GM21723 (cell line): ENCODE measurements at regions not wholly inside any gene's neighbourhood (a gene's known extent, or its start where the extent isn't known, plus 50 kb on each side); places are given as distances from the start of the nearest gene placed in this dataset.
A peak's percentile ranks its signal among the peaks of the same experiment; 100 is the strongest.

Experiments used
- ATAC-seq: cut with Tn5 transposase; IDR thresholded peaks from one replicate; pipeline ENCODE4 v1.9.1; 2021; ENCODE audit warnings: mild to moderate bottlenecking, moderate library complexity; ENCODE audit not compliant: unreplicated experiment

DNA sequence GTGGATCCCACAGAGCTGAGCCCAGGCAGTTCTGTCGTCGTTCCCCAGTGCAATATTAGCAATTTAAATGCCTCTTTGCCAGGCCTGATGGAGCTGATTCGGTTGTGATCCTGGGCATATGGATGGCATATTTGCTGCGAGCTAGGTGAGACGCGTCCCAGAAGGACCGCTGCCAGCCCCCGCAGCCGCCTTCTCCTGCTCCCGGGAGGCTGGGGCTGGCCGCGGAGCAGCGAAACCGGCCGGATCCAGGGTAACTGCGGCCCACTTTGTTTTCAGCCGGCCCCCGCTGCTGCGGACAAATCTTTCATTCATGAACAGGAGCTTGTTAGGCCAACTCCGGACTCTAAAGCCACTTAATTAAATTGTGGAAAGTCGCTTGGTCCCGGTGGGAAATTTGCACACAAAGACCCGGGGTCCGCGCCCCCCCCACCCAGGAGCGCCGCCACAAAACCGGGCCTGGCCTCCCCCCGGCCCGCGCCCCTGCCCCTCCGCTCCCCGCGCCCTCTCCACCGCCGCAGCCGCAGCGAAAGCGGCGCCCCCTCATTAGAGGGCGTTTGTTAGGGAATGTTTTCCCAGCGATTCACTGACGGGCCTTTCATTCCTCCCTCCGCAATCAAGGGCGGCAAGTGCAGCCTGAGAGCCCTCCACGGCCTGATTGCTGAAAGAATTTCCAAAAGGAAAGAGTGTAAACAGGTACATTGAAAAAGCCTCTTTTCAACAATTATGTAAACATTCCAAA is 383.3 kb downstream of the RRAGC start:
- no peak for ATAC-seq

- ATAC-seq: no peak
These were observed 384.0 kb downstream of the RRAGC start for GRCh38 chr1:38475624-38476005.

DNA sequence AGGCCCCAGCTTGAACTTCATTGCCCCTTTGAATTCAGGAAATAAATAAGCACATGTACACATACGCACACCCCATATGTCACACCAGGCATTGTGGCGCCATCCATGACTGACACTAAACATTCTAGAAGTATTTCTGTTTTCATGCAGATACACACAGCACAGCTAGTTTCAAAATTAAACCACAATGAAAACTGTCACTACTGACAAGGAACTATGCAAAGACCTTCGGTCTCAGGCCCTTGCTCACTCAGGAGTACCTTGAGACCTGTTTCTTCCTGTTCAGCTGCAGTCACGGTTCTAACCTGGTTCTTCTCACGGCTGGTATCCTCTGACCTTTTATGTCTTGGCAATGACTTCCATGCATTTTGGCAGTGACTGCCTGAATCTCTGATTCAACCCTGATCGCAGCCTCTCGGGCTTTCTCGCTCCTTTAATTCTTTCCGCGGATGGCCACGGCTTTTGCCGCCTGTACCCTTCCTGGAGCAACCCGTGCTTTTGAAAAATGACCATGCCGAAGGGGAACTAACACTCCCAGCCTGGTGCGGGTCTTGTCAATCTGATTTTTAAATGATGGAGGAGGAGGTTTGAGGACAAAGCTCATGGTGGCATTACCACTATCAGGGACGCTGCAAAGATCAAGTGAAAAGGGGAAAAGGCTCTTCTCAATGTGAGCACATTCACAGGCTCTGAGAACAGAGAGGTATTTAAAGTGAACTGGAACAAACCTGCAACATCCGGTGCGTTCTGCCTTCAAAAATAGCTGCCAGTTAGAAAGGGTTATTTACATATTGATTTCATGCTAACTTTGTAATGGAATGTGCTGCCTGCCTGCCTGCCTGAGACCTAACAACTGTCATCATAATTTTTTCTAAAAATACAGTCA is 384.6 kb downstream of the RRAGC start:
- ATAC-seq: peak; percentile 85

DNA sequence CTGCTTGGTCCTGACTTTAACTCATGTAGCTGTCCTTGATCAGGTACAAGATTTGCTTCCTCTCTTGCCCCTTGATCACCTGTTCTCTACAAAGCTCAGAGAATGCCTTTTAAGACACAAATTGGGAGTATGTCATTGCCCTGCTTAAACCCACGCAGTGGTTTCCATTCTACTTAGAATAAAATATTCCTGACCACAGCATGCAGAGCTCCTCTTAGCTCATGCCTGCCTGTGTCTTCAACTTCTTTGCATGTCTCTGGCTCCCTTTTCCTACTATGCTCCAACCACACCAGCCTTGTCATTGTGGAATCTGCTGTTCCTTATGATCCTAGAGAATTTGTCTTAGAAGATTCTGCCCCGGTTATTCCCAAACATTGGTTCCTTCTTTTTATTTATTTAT is 393.1 kb downstream of the RRAGC start:
- no peak for ATAC-seq

- no peak for ATAC-seq
These were observed 394.1 kb downstream of the RRAGC start for GRCh38 chr1:38465460-38465859.

DNA sequence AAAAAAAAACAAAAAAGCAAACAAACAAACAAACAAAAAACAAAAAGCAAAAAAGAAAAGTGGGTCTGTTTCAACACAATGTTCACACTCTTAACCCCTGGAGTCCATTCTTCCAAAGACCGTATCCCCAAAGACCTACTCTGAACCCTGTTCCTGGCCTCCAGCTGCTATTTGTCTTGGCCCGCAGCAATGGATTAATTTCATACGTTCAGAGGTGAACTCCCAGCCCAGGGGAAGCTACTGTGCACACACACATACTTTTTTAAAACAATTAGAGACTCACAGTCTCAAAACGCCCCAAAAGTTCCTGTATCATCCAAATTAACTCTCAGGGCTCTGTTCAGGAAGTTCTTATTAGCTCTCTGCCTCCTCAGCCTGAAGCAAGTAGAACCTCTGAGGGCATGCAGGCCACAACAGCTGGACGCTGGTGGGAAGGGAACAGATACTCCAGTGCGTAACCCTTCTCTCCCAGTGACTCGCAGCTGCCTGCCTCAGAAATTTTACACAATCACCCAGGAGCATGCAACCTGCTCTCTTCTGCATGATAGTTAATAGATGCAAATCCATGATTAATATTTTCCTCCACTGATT is 395.4 kb downstream of the RRAGC start:
- no peak for ATAC-seq

DNA sequence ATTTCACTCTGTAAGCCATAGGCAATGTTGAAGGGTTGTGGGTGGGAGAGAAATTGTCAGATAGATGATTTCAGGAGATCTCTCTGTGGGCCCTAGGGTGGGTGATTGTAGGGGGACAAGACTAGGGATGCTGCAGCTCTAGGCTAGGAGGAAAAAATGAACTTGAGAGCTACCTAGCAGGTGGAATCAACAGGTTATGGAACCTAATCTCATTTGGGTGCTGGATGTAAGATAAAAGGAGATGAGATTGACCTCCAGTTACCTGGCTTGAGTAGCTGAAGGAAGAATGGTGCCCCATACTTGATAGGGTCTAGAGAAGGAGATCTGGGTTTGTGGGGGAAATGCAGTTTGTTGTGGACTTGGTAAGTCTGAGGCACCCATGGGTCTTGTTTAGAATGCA is 396.5 kb downstream of the RRAGC start:
- ATAC-seq: no peak

- no peak for ATAC-seq
These were observed 403.1 kb downstream of the RRAGC start for GRCh38 chr1:38456531-38456876.

GRCh38 chr1:38455829-38456530 is 403.6 kb downstream of the RRAGC start:
- no peak for ATAC-seq

GRCh38 chr1:38454749-38455441 is 404.7 kb downstream of the RRAGC start:
- ATAC-seq: no peak

GRCh38 chr1:38454236-38454635 is 405.3 kb downstream of the RRAGC start:
- ATAC-seq: no peak

DNA sequence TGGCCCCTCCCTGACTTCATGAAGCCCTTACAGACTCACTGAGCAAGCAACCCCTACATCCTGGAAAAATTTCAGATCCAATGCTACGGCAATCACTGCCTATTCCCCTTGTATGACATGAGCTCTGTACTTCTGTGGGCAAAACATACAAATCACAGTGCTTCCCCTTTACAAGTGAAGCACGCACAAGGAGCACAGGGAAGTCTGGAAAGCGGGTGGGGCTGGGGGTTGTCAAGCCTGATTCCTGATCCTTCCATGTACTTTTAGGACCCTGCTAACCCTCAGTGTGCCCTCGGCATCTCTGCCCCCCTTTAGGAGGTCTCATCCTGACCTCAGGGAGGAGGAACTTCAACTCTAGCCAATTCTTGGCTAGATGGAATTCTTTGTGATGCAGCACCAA is 405.7 kb upstream of the POU3F1 start:
- ATAC-seq: no peak

- ATAC-seq: no peak
These were observed 405.0 kb upstream of the POU3F1 start for GRCh38 chr1:38451541-38451993.

DNA sequence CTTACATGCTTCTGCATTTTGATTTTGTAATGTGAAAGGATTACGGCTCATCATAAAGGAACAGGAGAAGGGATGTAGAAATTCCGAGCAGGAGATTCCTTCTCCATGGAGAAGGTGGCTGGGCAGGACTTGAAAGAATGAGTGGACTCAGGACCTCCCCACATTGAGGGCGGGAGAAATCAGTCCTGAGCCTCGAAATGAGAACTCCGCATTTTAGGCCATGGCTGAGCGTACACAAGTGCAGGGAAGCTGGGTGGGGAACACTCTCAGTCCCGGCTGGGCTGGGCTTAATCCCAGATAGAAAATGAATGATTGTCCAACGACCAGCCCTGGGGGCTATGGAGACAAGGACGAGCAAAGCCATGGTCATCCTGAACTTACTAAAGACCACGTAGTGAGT is 402.3 kb upstream of the POU3F1 start:
- no peak for ATAC-seq

DNA sequence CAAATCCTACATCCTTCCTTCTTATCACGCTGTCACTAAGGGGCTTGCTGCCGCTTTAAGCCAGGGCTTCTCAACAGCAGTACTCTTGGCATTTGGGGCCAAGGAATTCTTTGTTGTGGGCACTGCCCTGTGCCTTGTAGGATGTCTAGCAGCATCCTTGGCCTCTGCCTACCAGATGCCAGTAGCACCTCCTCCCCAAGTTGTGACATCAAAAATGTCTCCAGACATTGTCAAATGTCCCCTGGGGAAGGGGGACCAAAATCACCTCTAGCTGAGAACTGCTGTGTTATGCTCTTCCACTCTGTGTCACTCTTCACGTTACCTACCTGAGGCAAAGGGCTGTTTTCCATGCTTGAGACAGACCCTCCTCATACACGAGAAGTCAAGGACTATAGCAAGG is 400.3 kb upstream of the POU3F1 start:
- no peak for ATAC-seq

- no peak for ATAC-seq
These were observed 398.3 kb upstream of the POU3F1 start for GRCh38 chr1:38444770-38445442.

DNA sequence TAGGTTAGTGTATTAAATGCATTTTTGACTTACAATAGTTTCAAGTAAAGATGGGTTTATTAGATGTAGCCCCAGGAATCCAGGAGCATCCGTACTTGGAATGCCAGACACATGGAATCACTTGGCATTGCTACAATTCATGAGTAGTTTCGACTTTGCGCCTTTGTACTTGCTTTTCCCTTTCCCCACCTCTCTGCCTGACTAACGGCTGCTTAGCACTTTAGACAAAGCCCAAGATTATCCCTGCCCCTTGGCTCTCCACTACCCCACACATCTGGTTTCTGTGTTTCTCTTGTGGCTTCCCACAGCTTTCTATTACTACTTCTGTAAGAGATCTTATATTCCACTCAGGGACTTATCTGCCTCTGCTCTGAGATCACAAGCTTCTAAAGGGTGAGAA is 397.7 kb upstream of the POU3F1 start:
- no peak for ATAC-seq

- ATAC-seq: no peak
These were observed 393.8 kb upstream of the POU3F1 start for GRCh38 chr1:38440402-38440801.

DNA sequence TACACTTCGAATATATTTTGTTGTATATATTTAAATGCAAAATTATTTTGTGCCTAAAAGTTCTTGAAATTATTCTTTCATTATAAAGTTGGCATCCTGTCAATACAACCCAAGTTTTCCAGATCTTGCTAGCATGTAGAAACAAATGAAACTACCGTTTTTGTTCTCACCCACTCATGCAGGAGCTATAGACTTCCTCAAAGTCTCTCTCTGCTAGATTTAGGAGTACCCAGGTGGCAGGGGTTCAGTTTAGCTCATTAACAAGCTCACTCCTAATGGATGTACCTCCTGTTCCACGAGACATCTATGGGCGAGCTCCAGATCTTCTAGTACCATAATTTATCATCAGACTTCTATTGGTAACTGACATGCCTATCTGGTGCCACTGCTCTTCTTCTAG is 390.2 kb upstream of the POU3F1 start:
- ATAC-seq: no peak

DNA sequence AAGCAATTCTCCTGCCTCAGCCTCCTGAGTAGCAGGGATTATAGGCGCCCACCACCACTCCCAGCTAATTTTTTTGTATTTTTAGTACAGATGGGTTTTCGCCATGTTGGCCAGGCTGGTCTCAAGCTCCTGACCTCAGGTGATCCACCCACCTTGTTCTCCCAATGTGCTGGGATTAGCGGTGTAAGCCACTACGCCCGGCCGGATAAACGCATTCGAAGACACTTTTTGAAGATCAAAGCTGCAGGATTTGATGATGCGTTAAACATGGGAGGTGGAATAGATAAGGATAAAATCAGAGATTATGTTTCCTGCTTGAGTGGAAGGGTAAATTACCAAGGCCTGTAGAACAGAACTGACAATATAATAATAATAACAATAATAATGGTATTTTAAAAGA is 389.4 kb upstream of the POU3F1 start:
- ATAC-seq: no peak
